HG02763 (cell line): ENCODE measurements at regions not wholly inside any gene's neighbourhood (a gene's known extent, or its start where the extent isn't known, plus 50 kb on each side); places are given as distances from the start of the nearest gene placed in this dataset.

Source experiments
- ATAC-seq: cut with Tn5 transposase; IDR thresholded peaks from one replicate; pipeline ENCODE4 v1.9.1; 2021; ENCODE audit warnings: mild to moderate bottlenecking, moderate library complexity; ENCODE audit not compliant: unreplicated experiment

GRCh38 chr10:7028809-7029166 is 382.0 kb downstream of the SFMBT2 start:
- no peak for ATAC-seq

GRCh38 chr10:7027913-7028808 is 382.7 kb downstream of the SFMBT2 start:
- no peak for ATAC-seq

GRCh38 chr10:7027237-7027912 is 383.5 kb downstream of the SFMBT2 start:
- ATAC-seq = no peak

- no peak for ATAC-seq
Measured at GRCh38 chr10:7026818-7027217, 384.0 kb downstream of the SFMBT2 start.

- no peak for ATAC-seq
Measured at GRCh38 chr10:7025296-7025695, 385.5 kb downstream of the SFMBT2 start.

GRCh38 chr10:7015457-7015856 is 395.4 kb downstream of the SFMBT2 start:
- ATAC-seq = no peak

GRCh38 chr10:7014721-7015120 is 396.1 kb downstream of the SFMBT2 start:
- ATAC-seq = no peak

- no peak for ATAC-seq
Measured at GRCh38 chr10:7011994-7012393, 398.8 kb downstream of the SFMBT2 start.

GRCh38 chr10:7008645-7009044 is 402.2 kb downstream of the SFMBT2 start:
- ATAC-seq = no peak

GRCh38 chr10:7007600-7008190 is 403.1 kb downstream of the SFMBT2 start:
- no peak for ATAC-seq

- ATAC-seq = no peak
Measured at GRCh38 chr10:7006566-7006965, 404.3 kb downstream of the SFMBT2 start.

- ATAC-seq = no peak
Measured at GRCh38 chr10:7003831-7004395, 406.9 kb downstream of the SFMBT2 start.

- ATAC-seq = no peak
Measured at GRCh38 chr10:7000061-7000460, 410.8 kb downstream of the SFMBT2 start.

- no peak for ATAC-seq
Measured at GRCh38 chr10:6999232-6999925, 411.5 kb downstream of the SFMBT2 start.

- ATAC-seq = no peak
Measured at GRCh38 chr10:6997509-6997908, 413.3 kb downstream of the SFMBT2 start.

GRCh38 chr10:6996431-6996830 is 414.4 kb downstream of the SFMBT2 start:
- no peak for ATAC-seq

- no peak for ATAC-seq
Measured at GRCh38 chr10:6995831-6996230, 415.0 kb downstream of the SFMBT2 start.

GRCh38 chr10:6995341-6995740 is 415.3 kb upstream of the PRKCQ start:
- ATAC-seq = no peak

GRCh38 chr10:6990891-6991290 is 410.8 kb upstream of the PRKCQ start:
- no peak for ATAC-seq

GRCh38 chr10:6988654-6989053 is 408.6 kb upstream of the PRKCQ start:
- no peak for ATAC-seq

- no peak for ATAC-seq
Measured at GRCh38 chr10:6987536-6987945, 407.5 kb upstream of the PRKCQ start.
